Caki2 (cell line): ENCODE measurements at regions not wholly inside any gene's neighbourhood (a gene's known extent, or its start where the extent isn't known, plus 50 kb on each side); places are given as distances from the start of the nearest gene placed in this dataset.

ENCODE experiments used
- DNase-seq: peaks from one replicate; pipeline ENCODE4 v3.0.0-alpha.2; 2015; ENCODE audit warnings: low read depth
- in situ Hi-C: cut with HindIII; loops from 2 replicates; pipeline ENCODE4 v1.10.0; 2016; ENCODE audit warnings: low sequenced_read_pairs, low pct_unique_long_range_greater_than_20kb, mixed read lengths

DNA sequence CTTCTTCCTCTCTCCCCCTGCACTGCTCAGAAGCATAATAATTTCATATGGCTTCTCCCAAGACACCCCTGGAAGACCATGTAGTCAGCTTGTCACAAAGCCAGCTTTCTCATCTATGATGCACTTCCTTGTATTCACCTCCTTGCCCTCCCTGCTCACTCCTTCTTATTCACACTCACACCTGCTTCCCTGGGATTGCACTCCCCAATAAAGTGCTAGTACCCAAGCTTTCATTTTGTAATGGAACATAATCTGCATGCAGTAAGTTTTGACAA, 76.9 kb upstream of the FRMD4B start:
- no peak for DNase-seq
- in situ Hi-C loops: no loop called here

DNA sequence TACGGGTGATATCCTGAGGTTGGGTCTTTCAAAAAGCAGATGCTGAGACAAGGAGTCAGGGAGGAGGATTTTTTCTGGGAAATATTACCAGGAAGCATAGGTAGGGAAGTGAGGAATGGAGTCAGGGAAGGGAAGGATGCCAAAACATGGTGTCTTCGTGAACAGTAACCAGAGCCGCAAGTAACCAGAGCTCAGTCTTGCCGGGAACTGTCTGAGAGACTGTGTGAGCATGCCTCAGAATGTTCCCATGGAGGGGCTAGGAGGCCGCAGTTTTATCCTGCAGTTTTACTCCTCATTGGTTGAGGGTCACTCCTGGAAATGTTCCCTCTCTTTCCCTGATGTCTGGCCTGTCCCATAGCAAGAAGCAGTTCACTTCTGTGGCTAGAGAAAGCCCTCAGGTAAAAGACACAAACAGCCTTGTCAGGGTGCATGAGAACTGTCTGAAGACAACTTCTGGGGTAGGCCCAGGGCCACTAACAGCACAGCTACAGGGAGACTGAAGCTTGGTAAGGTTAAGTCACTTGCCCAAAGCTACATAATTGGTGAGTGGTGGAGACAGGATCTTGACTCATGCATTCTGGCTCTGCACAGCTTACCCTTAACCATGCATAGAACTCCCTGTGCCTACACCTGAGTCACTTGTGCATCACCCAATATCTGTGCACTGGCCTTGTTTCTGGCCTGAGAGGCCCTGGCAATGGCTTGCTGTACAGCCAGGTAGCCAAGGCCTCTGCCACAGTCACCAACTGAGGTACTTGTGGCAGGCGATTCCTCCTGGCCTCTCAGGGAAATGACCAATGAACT, 76.3 kb upstream of the FRMD4B start:
- no peak for DNase-seq
- in situ Hi-C loops: no loop called here

GRCh38 chr3:69460034-69460433, 74.1 kb upstream of the FRMD4B start:
- in situ Hi-C loops: no loop called here
- DNase-seq: no peak

- in situ Hi-C loops: no loop called here
- DNase-seq: no peak
These were observed 73.0 kb upstream of the FRMD4B start for GRCh38 chr3:69458803-69459365.

GRCh38 chr3:69456631-69457030, 70.7 kb upstream of the FRMD4B start:
- DNase-seq: no peak
- in situ Hi-C loops: no loop called here

DNA sequence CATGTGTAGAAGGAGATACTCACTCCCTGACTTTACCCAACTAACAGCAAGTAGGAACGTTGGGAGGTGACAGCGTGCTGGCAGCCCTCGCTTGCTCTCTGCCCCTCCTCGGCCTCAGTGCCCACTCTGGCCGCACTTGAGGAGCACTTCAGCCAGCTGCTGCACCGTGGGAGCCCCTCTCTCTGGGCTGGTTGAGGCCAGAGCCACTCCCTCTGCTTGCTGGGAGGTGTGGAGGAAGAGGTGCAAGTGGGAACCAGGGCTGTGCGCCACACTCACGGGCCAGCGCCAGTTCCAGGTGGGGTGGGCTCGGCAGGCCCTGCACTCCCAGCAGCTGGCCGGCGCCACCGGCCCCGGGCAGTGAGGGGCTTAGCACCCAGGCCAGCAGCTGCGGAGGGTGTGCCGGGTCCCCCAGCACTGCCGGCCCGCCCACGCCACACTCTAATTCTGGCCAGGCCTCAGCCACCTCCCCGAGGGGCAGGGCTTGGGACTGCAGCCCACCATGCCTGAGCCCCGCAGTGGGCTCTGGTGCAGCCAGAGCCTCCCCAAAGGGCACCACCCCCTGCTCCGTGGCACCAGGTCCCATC, 68.4 kb upstream of the FRMD4B start:
- no peak for DNase-seq
- in situ Hi-C loops: no loop called here

GRCh38 chr3:69452295-69452694, 66.4 kb upstream of the FRMD4B start:
- no peak for DNase-seq
- in situ Hi-C loops: no loop called here

DNA sequence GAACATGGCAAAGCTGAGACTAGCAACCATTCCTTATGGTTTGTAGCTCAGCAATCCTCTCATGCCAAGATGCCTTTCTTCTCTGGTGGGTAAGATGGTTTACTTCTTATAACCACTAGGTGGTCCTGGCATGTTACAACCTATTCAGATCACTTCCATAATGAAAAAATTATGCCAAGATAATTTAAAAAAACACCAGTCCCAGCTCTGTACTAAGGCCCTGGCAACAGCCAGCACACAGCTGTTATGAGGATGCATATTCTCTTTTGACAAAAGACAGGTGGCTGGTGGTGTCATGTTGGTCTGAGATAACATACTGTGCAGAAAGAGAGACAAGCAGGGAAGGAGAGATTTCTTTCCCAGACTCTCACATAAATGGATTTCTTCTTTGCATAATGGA, 65.7 kb upstream of the FRMD4B start:
- in situ Hi-C loops: no loop called here
- no peak for DNase-seq

- in situ Hi-C loops: no loop called here
These were observed 63.0 kb upstream of the FRMD4B start for GRCh38 chr3:69448877-69449276.

GRCh38 chr3:69446402-69447072, 60.6 kb upstream of the FRMD4B start:
- DNase-seq: no peak
- in situ Hi-C loops: no loop called here

More at GRCh38 chr3:69448877-69449276, 63.0 kb upstream of the FRMD4B start:
- no peak for DNase-seq

- DNase-seq: no peak
- in situ Hi-C loops: no loop called here
These were observed 59.6 kb upstream of the FRMD4B start for GRCh38 chr3:69445498-69445897.

GRCh38 chr3:69445024-69445423, 59.1 kb upstream of the FRMD4B start:
- in situ Hi-C loops: no loop called here
- no peak for DNase-seq

GRCh38 chr3:69443457-69443920, 57.6 kb upstream of the FRMD4B start:
- no peak for DNase-seq
- in situ Hi-C loops: no loop called here

- no peak for DNase-seq
- in situ Hi-C loops: no loop called here
These were observed 57.0 kb upstream of the FRMD4B start for GRCh38 chr3:69442771-69443311.

GRCh38 chr3:69441732-69442131, 55.8 kb upstream of the FRMD4B start:
- in situ Hi-C loops: no loop called here
- no peak for DNase-seq

DNA sequence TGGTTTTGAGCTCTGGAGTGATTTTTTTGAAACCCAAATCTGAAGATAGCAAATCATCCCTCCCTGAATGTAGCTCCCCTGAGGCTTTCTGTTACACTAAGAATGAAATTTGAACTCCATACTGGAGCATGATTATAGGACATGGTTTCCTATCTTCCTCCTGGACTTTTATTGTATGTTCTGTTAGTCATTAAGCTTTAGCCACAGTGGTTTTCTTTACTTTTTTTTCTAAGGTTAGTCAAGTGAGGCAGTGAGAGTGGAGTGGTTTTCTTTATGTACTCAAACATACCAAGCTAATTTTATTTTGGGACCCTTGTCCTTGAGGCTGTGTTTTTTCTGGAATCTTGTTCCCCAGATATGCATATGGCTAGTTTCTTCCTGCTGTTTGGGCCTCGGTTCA, 55.2 kb upstream of the FRMD4B start:
- DNase-seq: peak; percentile 48
- in situ Hi-C loops: no loop called here

GRCh38 chr3:69439643-69440270, 53.9 kb upstream of the FRMD4B start:
- peak; percentile 47 for DNase-seq
- in situ Hi-C loops: no loop called here

DNA sequence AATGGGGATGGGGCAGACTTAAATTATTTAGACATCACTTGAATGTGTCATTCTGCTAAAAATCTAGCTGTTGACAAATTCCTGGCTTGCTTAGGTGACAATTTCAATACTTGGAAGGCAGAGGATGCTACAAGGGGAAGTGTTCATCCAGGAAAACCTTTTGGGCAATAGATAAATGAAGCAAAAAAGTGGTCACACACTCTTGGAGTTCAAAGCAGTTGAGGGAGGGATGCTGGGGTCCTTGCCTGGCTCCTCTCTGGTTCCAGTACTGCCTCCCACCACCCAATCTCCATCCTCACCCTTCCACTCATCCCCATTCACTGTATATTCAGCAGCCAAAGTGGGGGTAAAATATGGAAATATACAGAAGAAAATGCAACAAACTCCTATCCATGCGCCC, 52.6 kb upstream of the FRMD4B start:
- in situ Hi-C loops: no loop called here
- DNase-seq: no peak
